GM23338 (cell line): ENCODE measurements at regions not wholly inside any gene's neighbourhood (a gene's known extent, or its start where the extent isn't known, plus 50 kb on each side); places are given as distances from the start of the nearest gene placed in this dataset.

Experiments
- ATAC-seq: fragments of 200-7000 bp; cut with Tn5 transposase; 3 replicates; pipeline ENCODE4 v1.9.1; 2020
- DNase-seq: peaks from one replicate; pipeline ENCODE4 v3.0.0-alpha.2; 2015; ENCODE audit warnings: low spot score
- H2AFZ ChIP-seq: fragments of 200-600 bp; sonication (generic); 2 replicates; pipeline ENCODE4 v1.8.0; 2016; ENCODE audit warnings: antibody characterized with exemption, mild to moderate bottlenecking, moderate library complexity
- H3F3A ChIP-seq: fragments of 200-600 bp; sonication (generic); replicated peaks from 2 replicates; pipeline ENCODE4 v1.8.0; 2017; ENCODE audit warnings: antibody characterized with exemption, mixed run types, low read depth
- H3K27ac ChIP-seq: fragments of 200-600 bp; sonication (generic); 2 replicates; pipeline ENCODE4 v1.6.1; 2016; ENCODE audit warnings: low read depth
- H3K27me3 ChIP-seq: fragments of 200-600 bp; sonication (generic); 2 replicates; pipeline ENCODE4 v1.8.0; 2016; ENCODE audit warnings: mild to moderate bottlenecking, mixed run types, moderate library complexity; ENCODE audit not compliant: insufficient read depth
- H3K36me3 ChIP-seq: fragments of 200-600 bp; sonication (generic); 2 replicates; pipeline ENCODE4 v1.8.0; 2016; ENCODE audit warnings: mild to moderate bottlenecking; ENCODE audit not compliant: insufficient read depth
- H3K4me1 ChIP-seq: fragments of 200-600 bp; sonication (generic); 2 replicates; pipeline ENCODE4 v1.8.0; 2016; ENCODE audit warnings: mild to moderate bottlenecking, moderate library complexity; ENCODE audit not compliant: insufficient read depth
- H3K4me2 ChIP-seq: fragments of 200-600 bp; sonication (generic); 2 replicates; pipeline ENCODE4 v1.7.1; 2017; ENCODE audit warnings: mixed run types
- H3K4me3 ChIP-seq: fragments of 200-600 bp; sonication (generic); 2 replicates; pipeline ENCODE4 v1.6.1; 2016; ENCODE audit warnings: mixed run types
- H3K79me2 ChIP-seq: fragments of 200-600 bp; sonication (generic); replicated peaks from 2 replicates; pipeline ENCODE4 v1.8.0; 2017; ENCODE audit warnings: mild to moderate bottlenecking; ENCODE audit not compliant: insufficient read depth
- H3K9me2 ChIP-seq: fragments of 200-600 bp; sonication (generic); 2 replicates; pipeline ENCODE4 v1.8.0; 2017; ENCODE audit not compliant: insufficient read depth
- H4K20me1 ChIP-seq: fragments of 200-600 bp; sonication (generic); replicated peaks from 2 replicates; pipeline ENCODE4 v1.8.0; 2017; ENCODE audit warnings: mild to moderate bottlenecking; ENCODE audit not compliant: insufficient read depth
- H3K27ac Mint-ChIP-seq: 2 replicates; pipeline ENCODE4 v1.8.0; 2020; ENCODE audit warnings: inconsistent platforms, mild to moderate bottlenecking, moderate library complexity, mixed read lengths
- H3K27me3 Mint-ChIP-seq: 3 replicates; pipeline ENCODE4 v1.8.0; 2022; ENCODE audit warnings: low read depth, mild to moderate bottlenecking, moderate library complexity, mixed read lengths, inconsistent platforms; ENCODE audit not compliant: insufficient read depth, poor library complexity
- H3K36me3 Mint-ChIP-seq: 3 replicates; pipeline ENCODE4 v1.8.0; 2021; ENCODE audit warnings: low read depth, mild to moderate bottlenecking, inconsistent platforms, moderate library complexity, mixed read lengths
- H3K4me1 Mint-ChIP-seq: 3 replicates; pipeline ENCODE4 v1.8.0; 2020; ENCODE audit warnings: mild to moderate bottlenecking, inconsistent platforms, mixed read lengths
- H3K4me3 Mint-ChIP-seq: 3 replicates; pipeline ENCODE4 v1.8.0; 2021; ENCODE audit warnings: moderate library complexity, mild to moderate bottlenecking, inconsistent platforms, mixed read lengths
- H3K9me3 Mint-ChIP-seq: 3 replicates; pipeline ENCODE4 v1.8.0; 2020; ENCODE audit warnings: moderate library complexity, mild to moderate bottlenecking, inconsistent platforms, mixed read lengths
- CREB1 ChIP-seq: fragments of 250-450 bp; sonication (Bioruptor Pico); IDR thresholded peaks from 2 replicates; pipeline ENCODE4 v1.5.0; 2020; ENCODE audit warnings: low read depth, mild to moderate bottlenecking, moderate library complexity
- EZH2 ChIP-seq: fragments of 200-600 bp; sonication (generic); IDR thresholded peaks from one replicate; pipeline ENCODE4 v1.8.0; 2017; ENCODE audit warnings: antibody characterized with exemption, mild to moderate bottlenecking, low read depth; ENCODE audit not compliant: unreplicated experiment
- EZH2phosphoT487 ChIP-seq: fragments of 200-600 bp; sonication (generic); IDR thresholded peaks from one replicate; pipeline ENCODE4 v1.8.1; 2018; ENCODE audit warnings: antibody characterized with exemption; ENCODE audit not compliant: unreplicated experiment
- JUNB ChIP-seq: IDR thresholded peaks from one replicate; pipeline ENCODE4 v1.6.1; 2016; ENCODE audit warnings: antibody characterized with exemption; ENCODE audit not compliant: unreplicated experiment
- NANOG ChIP-seq: IDR thresholded peaks from 2 replicates; pipeline ENCODE4 v1.6.1; 2016; ENCODE audit warnings: antibody characterized with exemption, borderline replicate concordance
- POLR2AphosphoS5 ChIP-seq: IDR thresholded peaks from 2 replicates; pipeline ENCODE4 v1.6.1; 2016; ENCODE audit warnings: antibody characterized with exemption, low read depth
- REST ChIP-seq: IDR thresholded peaks from one replicate; pipeline ENCODE4 v1.6.1; 2018; ENCODE audit warnings: antibody characterized with exemption; ENCODE audit not compliant: unreplicated experiment
- STAT1 ChIP-seq: IDR thresholded peaks from one replicate; pipeline ENCODE4 v1.6.1; 2016; ENCODE audit warnings: antibody characterized with exemption; ENCODE audit not compliant: unreplicated experiment
- ZNF114 ChIP-seq: fragments of 250-450 bp; sonication (Bioruptor Pico); IDR thresholded peaks from 2 replicates; pipeline ENCODE4 v1.5.0; 2020; ENCODE audit warnings: mild to moderate bottlenecking, moderate library complexity

DNA sequence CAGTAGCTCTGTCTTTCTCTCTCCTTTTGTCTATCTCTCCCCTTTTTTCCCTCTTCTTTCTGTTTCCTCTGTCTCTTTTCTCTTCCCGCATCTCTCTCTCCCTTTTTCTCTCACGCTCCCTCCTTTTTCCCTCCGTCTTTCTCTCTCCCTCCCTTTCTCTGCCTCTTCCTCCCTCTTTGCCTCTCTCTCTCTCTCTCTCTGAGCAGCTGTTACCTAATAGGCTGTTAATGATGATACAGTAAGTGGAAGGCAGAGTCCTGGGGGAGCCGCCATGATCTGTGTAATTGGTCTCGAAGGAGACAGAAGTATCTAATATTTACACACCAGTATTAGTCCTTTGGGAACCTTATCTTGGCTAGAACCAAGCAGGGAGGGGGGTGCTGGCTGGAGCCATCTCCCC is 136.1 kb upstream of the CIBAR2 start:
- Mint-ChIP-seq H3K9me3 (no peaks in the 10 kb centered on the region; the same call in 2 of the 3 replicates), H3K4me1 (peaks cover 16% of the 10 kb centered on the region), H3K36me3 (no peaks in the 10 kb centered on the region; the same call in 2 of the 3 replicates), H3K27me3 (peaks cover 14% of the 10 kb centered on the region), H3K4me3 (no peak overlapping the region; the same call in 2 of the 3 replicates), H3K27ac (no peak overlapping the region)
- TF ChIP-seq NANOG (no peak), POLR2AphosphoS5 (no peak), REST (no peak), JUNB (no peak), STAT1 (no peak)
- Histone ChIP-seq H3K4me2 (no peak overlapping the region), H3K4me1 (no peaks in the 10 kb centered on the region), H4K20me1 (no peaks in the 10 kb centered on the region; the same call in 1 of the 2 replicates), H3K4me3 (no peak overlapping the region), H3K27me3 (no peaks in the 10 kb centered on the region), H3K9me2 (no peaks in the 10 kb centered on the region), H2AFZ (no peak overlapping the region), H3K79me2 (peaks cover 8% of the 10 kb centered on the region; the same call in 1 of the 2 replicates), H3K36me3 (no peaks in the 10 kb centered on the region), H3K27ac (no peak overlapping the region), H3F3A (peaks cover 7% of the 10 kb centered on the region; the same call in 1 of the 2 replicates)
- no peak for DNase-seq
- ATAC-seq = no peak

- Histone ChIP-seq H3K79me2 (0 out of 2 replicates have a peak, but pooled peaks cover 8% of the 10 kb centered on the region), H3K27ac (no peak overlapping the region), H3K4me1 (no peaks in the 10 kb centered on the region), H2AFZ (no peak overlapping the region), H3K4me2 (no peak overlapping the region), H3F3A (peaks cover 5% of the 10 kb centered on the region; the same call in 1 of the 2 replicates), H3K9me2 (no peaks in the 10 kb centered on the region), H3K36me3 (no peaks in the 10 kb centered on the region), H3K4me3 (no peak overlapping the region), H3K27me3 (no peaks in the 10 kb centered on the region), H4K20me1 (no peaks in the 10 kb centered on the region; the same call in 1 of the 2 replicates)
- ATAC-seq = no peak
- Mint-ChIP-seq H3K4me1 (peaks cover 16% of the 10 kb centered on the region), H3K27me3 (peaks cover 14% of the 10 kb centered on the region), H3K4me3 (no peak overlapping the region), H3K9me3 (no peaks in the 10 kb centered on the region; the same call in 2 of the 3 replicates), H3K36me3 (no peaks in the 10 kb centered on the region; the same call in 2 of the 3 replicates), H3K27ac (no peak overlapping the region)
- no peak for DNase-seq
- no peak for TF ChIP-seq ZNF114 (CRISPR knock-in tag)
- no peak for TF ChIP-seq EZH2phosphoT487
- TF ChIP-seq EZH2 = no peak
- TF ChIP-seq CREB1 (CRISPR knock-in tag) = no peak
- no peak for TF ChIP-seq NANOG
Measured at GRCh38 chr16:85248857-85249256, 136.6 kb upstream of the CIBAR2 start.
